Endothelial cell of umbilical vein (primary cell): ENCODE measurements at regions not wholly inside any gene's neighbourhood (a gene's known extent, or its start where the extent isn't known, plus 50 kb on each side); places are given as distances from the start of the nearest gene placed in this dataset.

Source experiments
- BruUV-seq: library from RNA; stranded (reverse); fragments of 400-500 nt; replicated peaks from 2 replicates; lab custom pipeline; 2021; lab: Mats Ljungman, UMichigan
- CTCF ChIA-PET: fragments of 300-600, 350-600 bp; sonication (Branson Sonifier 250); formaldehyde crosslinking; loops from one replicate; lab custom pipeline; 2021; ENCODE audit warnings: antibody characterized with exemption, inconsistent platforms; lab: Charles Lee
- POLR2A ChIA-PET: fragments of 300-600, 350-600 bp; sonication (Branson Sonifier 250); formaldehyde crosslinking; loops from one replicate; lab custom pipeline; 2021; ENCODE audit warnings: antibody characterized with exemption, inconsistent platforms; lab: Charles Lee
- DNase-seq: peaks from one replicate; pipeline ENCODE4 v3.0.0-alpha.2; 2011; ENCODE audit warnings: low read depth, low spot score
- FAIRE-seq: peaks from 2 replicates; lab custom pipeline; 2011; peaks lifted over from hg19 to GRCh38; lab: Jason Lieb, UNC
- H2AFZ ChIP-seq: 2 replicates; pipeline ENCODE4 v1.6.0; 2012; ENCODE audit warnings: low read depth, low read length, control low read depth, inconsistent platforms
- H3K27ac ChIP-seq: 2 replicates; pipeline ENCODE4 v1.5.1; 2011; ENCODE audit warnings: low read depth, mild to moderate bottlenecking, control low read depth, low read length, moderate library complexity; ENCODE audit not compliant: insufficient read depth
- H3K27me3 ChIP-seq, 2 experiments: 2 replicates each; pipeline versions ENCODE4 v1.6.0 to v1.6.1; 2011; ENCODE audit warnings: low read length in 2 of 2, mixed read lengths in 1 of 2; ENCODE audit not compliant: control insufficient read depth in 2 of 2, insufficient read depth in 2 of 2
- H3K36me3 ChIP-seq, 2 experiments: 2 replicates in 1 of 2; 3 replicates in 1 of 2; pipeline ENCODE4 v1.5.1; 2011; ENCODE audit warnings: low read length in 2 of 2, mild to moderate bottlenecking in 1 of 2, moderate library complexity in 1 of 2; ENCODE audit not compliant: control insufficient read depth in 2 of 2, insufficient read depth in 2 of 2; ENCODE audit errors: extremely low read depth in 1 of 2
- H3K4me1 ChIP-seq: 3 replicates; pipeline ENCODE4 v1.5.1; 2011; ENCODE audit warnings: mild to moderate bottlenecking, low read length; ENCODE audit not compliant: control insufficient read depth, insufficient read depth; ENCODE audit errors: extremely low read depth
- H3K4me2 ChIP-seq: 2 replicates; pipeline ENCODE4 v1.6.1; 2011; ENCODE audit warnings: low read length, control low read depth, mixed read lengths; ENCODE audit not compliant: insufficient read depth
- H3K4me3 ChIP-seq, 3 experiments: fragments of 200-600 bp in 1 of 3; sonication (generic), shearing (Covaris generic) in 1 of 3; replicated peaks in 1 of 3; 2 replicates each; pipeline ENCODE4 v1.5.1; 2011 to 2016; ENCODE audit warnings: control low read depth in 3 of 3, low read length in 3 of 3, mild to moderate bottlenecking in 2 of 3, inconsistent platforms in 1 of 3, low read depth in 1 of 3, moderate library complexity in 1 of 3; ENCODE audit not compliant: insufficient read depth in 1 of 3
- H3K79me2 ChIP-seq: 2 replicates; pipeline ENCODE4 v1.6.0; 2012; ENCODE audit warnings: low read length, inconsistent platforms; ENCODE audit not compliant: control insufficient read depth, insufficient read depth
- H3K9ac ChIP-seq: replicated peaks from 2 replicates; pipeline ENCODE3; 2011; ENCODE audit warnings: low read length, control low read depth; ENCODE audit not compliant: insufficient read depth; ENCODE audit errors: extremely low read depth
- H3K9me1 ChIP-seq: replicated peaks from 3 replicates; pipeline ENCODE4 v1.6.0; 2011; ENCODE audit warnings: mild to moderate bottlenecking, low read length; ENCODE audit not compliant: control insufficient read depth, insufficient read depth; ENCODE audit errors: extremely low read depth
- H3K9me3 ChIP-seq: replicated peaks from 2 replicates; pipeline ENCODE4 v1.5.1; 2012; ENCODE audit warnings: low read length, inconsistent platforms; ENCODE audit not compliant: control insufficient read depth, insufficient read depth
- H4K20me1 ChIP-seq: replicated peaks from 2 replicates; pipeline ENCODE3; 2011; ENCODE audit warnings: mild to moderate bottlenecking, low read length; ENCODE audit not compliant: control insufficient read depth, insufficient read depth; ENCODE audit errors: extremely low read depth
- CTCF ChIP-seq, 2 donors: IDR thresholded peaks; 1 replicate in 1 of 2; 2 replicates in 1 of 2; pipeline ENCODE4 v1.5.1; 2011; ENCODE audit warnings: low read length in 2 of 2, mild to moderate bottlenecking in 2 of 2, moderate library complexity in 2 of 2, control low read depth in 1 of 2, inconsistent platforms in 1 of 2, low read depth in 1 of 2; ENCODE audit not compliant: insufficient read depth in 1 of 2; ENCODE audit errors: extremely low read depth in 1 of 2
- EZH2 ChIP-seq: IDR thresholded peaks from 2 replicates; pipeline ENCODE4 v1.6.1; 2012; ENCODE audit warnings: borderline replicate concordance, low read depth, mild to moderate bottlenecking, moderate library complexity, low read length, inconsistent platforms; ENCODE audit not compliant: severe bottlenecking
- FOS ChIP-seq: IDR thresholded peaks from 2 replicates; pipeline ENCODE4 v1.6.1; 2011; ENCODE audit warnings: mild to moderate bottlenecking, low read length, moderate library complexity, borderline replicate concordance; ENCODE audit not compliant: insufficient read depth
- GATA2 ChIP-seq: IDR thresholded peaks from 2 replicates; pipeline ENCODE4 v1.7.0; 2011; ENCODE audit warnings: low read depth, mild to moderate bottlenecking, moderate library complexity, mixed read lengths, low read length; ENCODE audit not compliant: insufficient read length, insufficient read depth
- JUN ChIP-seq: IDR thresholded peaks from 2 replicates; pipeline ENCODE4 v1.6.1; 2011; ENCODE audit warnings: borderline replicate concordance, low read depth; ENCODE audit not compliant: insufficient read length, insufficient read depth
- MAX ChIP-seq: IDR thresholded peaks from 2 replicates; pipeline ENCODE4 v1.6.1; 2011; ENCODE audit not compliant: insufficient read depth, insufficient read length
- MYC ChIP-seq: IDR thresholded peaks from one replicate; pipeline ENCODE4 v1.6.1; 2011; ENCODE audit warnings: mild to moderate bottlenecking, low read depth, low read length
- POLR2A ChIP-seq: IDR thresholded peaks from 2 replicates; pipeline ENCODE4 v1.6.1; 2012; ENCODE audit warnings: low read depth, mild to moderate bottlenecking, control low read depth, low read length
- POLR2AphosphoS5 ChIP-seq: IDR thresholded peaks from 2 replicates; pipeline ENCODE4 v1.6.1; 2012; ENCODE audit warnings: low read depth, mild to moderate bottlenecking, control low read depth, low read length, moderate library complexity; ENCODE audit not compliant: insufficient read depth
- dilution Hi-C: fragments of 300-500 bp; cut with MboI; formaldehyde crosslinking; loops from one replicate; pipeline ENCODE4 v1.15.0; 2019; ENCODE audit warnings: low sequenced_read_pairs; ENCODE audit not compliant: extremely low pct_ligation_motif_present
- intact Hi-C: fragments of 100-400 bp; cut with micrococcal nuclease; formaldehyde crosslinking; loops from one replicate; pipeline ENCODE4 v1.10.0; 2022

- H3K36me3 ChIP-seq = no peaks in the 10 kb centered on the region
- CTCF ChIA-PET = no interaction called here
- H3K9me3 ChIP-seq = no peaks in the 10 kb centered on the region
- no TSS peak for BruUV-seq
- H3K4me1 ChIP-seq = no peaks in the 10 kb centered on the region
- TF ChIP-seq MAX (no peak), POLR2A (no peak), JUN (no peak), GATA2 (no peak), POLR2AphosphoS5 (no peak)
- FAIRE-seq (no peak), DNase-seq (no peak)
- no peak overlapping the region for H3K9ac ChIP-seq
- H4K20me1 ChIP-seq = no peaks in the 10 kb centered on the region
- no peak overlapping the region for H3K4me2 ChIP-seq
- no peak overlapping the region for H3K4me3 ChIP-seq
- intact Hi-C loops = no loop called here
- H3K79me2 ChIP-seq = no peaks in the 10 kb centered on the region
- H3K27ac ChIP-seq = no peak overlapping the region
- POLR2A ChIA-PET = no interaction called here
- H2AFZ ChIP-seq = no peak overlapping the region
- dilution Hi-C loops = no loop called here
- H3K9me1 ChIP-seq = no peaks in the 10 kb centered on the region
- no peaks in the 10 kb centered on the region for H3K27me3 ChIP-seq
Measured at GRCh38 chr3:166111562-166111961, 274.3 kb upstream of the BCHE start.

- H3K9me3 ChIP-seq = no peaks in the 10 kb centered on the region
- DNase-seq (no peak), FAIRE-seq (no peak)
- CTCF ChIA-PET = no interaction called here
- no peaks in the 10 kb centered on the region for H3K9me1 ChIP-seq
- no peak overlapping the region for H3K4me2 ChIP-seq
- H3K27me3 ChIP-seq = no peaks in the 10 kb centered on the region
- H3K9ac ChIP-seq = no peak overlapping the region
- H3K4me3 ChIP-seq = no peak overlapping the region
- H3K4me1 ChIP-seq = no peaks in the 10 kb centered on the region
- POLR2A ChIA-PET = no interaction called here
- TF ChIP-seq FOS (no peak), MYC (no peak), CTCF (IDR thresholded peaks at IDR 0.05; ENCODE audit: extremely low read depth in 1 of 2, insufficient read depth in 1 of 2, low read depth in 1 of 2, low read length in 2 of 2) (no peak), JUN (no peak), POLR2A (no peak), EZH2 (no peak), POLR2AphosphoS5 (no peak)
- intact Hi-C loops (no loop called here), dilution Hi-C loops (no loop called here)
- no peaks in the 10 kb centered on the region for H3K79me2 ChIP-seq
- no peak overlapping the region for H2AFZ ChIP-seq
- no TSS peak for BruUV-seq
- H3K27ac ChIP-seq = no peak overlapping the region
- H4K20me1 ChIP-seq = no peaks in the 10 kb centered on the region
- no peaks in the 10 kb centered on the region for H3K36me3 ChIP-seq
Measured at GRCh38 chr3:166110102-166110501, 272.9 kb upstream of the BCHE start.
